DND-41 (cell line): ENCODE measurements at regions not wholly inside any gene's neighbourhood (a gene's known extent, or its start where the extent isn't known, plus 50 kb on each side); places are given as distances from the start of the nearest gene placed in this dataset.

ENCODE experiments used
- EZH2 ChIP-seq: IDR thresholded peaks from 3 replicates; pipeline ENCODE4 v1.6.1; 2012; ENCODE audit warnings: borderline replicate concordance, low read depth, mild to moderate bottlenecking, moderate library complexity, low read length, inconsistent platforms; ENCODE audit not compliant: severe bottlenecking
- TF ChIP-seq, protein P1 (sequence below): IDR thresholded peaks from 2 replicates; pipeline ENCODE4 v1.5.1; 2012; ENCODE audit warnings: borderline replicate concordance, low read length, moderate library complexity, mild to moderate bottlenecking; ENCODE audit not compliant: poor library complexity, severe bottlenecking; ENCODE audit errors: extremely low read depth

DNA sequence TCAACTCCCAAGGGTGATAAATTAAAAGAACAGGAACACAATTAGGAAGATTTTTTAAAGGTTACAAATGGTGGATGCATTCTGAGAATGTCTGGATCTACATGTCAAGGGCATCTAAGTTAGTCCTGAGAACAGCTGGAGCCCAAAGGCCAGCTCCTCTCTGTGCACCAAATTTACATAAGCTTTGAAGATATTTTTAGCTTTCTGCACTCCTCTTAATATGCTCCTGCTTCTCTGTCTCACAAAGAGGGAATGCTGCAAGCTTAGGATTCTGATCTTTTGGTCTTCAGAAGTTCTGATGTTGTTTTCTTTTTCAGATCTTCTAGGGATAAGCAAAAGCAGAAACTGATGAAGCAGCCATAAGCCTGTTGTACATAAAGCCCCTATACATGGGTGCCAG is 309.8 kb upstream of the NCAM1 start:
- TF ChIP-seq, protein P1, sequence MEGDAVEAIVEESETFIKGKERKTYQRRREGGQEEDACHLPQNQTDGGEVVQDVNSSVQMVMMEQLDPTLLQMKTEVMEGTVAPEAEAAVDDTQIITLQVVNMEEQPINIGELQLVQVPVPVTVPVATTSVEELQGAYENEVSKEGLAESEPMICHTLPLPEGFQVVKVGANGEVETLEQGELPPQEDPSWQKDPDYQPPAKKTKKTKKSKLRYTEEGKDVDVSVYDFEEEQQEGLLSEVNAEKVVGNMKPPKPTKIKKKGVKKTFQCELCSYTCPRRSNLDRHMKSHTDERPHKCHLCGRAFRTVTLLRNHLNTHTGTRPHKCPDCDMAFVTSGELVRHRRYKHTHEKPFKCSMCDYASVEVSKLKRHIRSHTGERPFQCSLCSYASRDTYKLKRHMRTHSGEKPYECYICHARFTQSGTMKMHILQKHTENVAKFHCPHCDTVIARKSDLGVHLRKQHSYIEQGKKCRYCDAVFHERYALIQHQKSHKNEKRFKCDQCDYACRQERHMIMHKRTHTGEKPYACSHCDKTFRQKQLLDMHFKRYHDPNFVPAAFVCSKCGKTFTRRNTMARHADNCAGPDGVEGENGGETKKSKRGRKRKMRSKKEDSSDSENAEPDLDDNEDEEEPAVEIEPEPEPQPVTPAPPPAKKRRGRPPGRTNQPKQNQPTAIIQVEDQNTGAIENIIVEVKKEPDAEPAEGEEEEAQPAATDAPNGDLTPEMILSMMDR: no peak
- no peak for TF ChIP-seq EZH2
